Stimulated activated CD8-positive, alpha-beta memory T cell treated with anti-CD3 and anti-CD28 coated beads, Interleukin-15, amount 100 ng/mL, for 24 hours (primary cell): ENCODE measurements at regions not wholly inside any gene's neighbourhood (a gene's known extent, or its start where the extent isn't known, plus 50 kb on each side); places are given as distances from the start of the nearest gene placed in this dataset.

Source experiments
- DNase-seq: peaks from one replicate; pipeline ENCODE4 v3.0.0-alpha.2; 2020; ENCODE audit warnings: low read depth

DNA sequence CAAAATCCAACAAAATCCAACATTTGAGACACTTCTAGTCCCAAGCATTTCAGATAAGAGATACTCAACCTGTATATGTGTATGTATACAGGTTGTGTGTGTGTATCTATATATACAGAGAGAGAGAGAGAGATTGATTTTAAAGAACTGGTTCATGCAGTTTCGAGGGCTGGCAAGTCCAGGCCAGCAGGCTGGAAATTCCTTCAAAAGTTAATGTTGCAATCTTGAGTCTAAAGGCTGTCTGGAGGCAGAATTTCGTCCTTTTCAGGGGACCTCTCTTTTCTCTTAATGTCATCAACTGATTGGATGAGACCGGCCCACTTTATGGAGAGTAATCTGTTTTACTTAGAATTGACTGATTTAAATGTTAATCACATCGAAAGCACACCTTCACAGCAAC lies 199.6 kb upstream of the IL12A start:
- DNase-seq = no peak

DNA sequence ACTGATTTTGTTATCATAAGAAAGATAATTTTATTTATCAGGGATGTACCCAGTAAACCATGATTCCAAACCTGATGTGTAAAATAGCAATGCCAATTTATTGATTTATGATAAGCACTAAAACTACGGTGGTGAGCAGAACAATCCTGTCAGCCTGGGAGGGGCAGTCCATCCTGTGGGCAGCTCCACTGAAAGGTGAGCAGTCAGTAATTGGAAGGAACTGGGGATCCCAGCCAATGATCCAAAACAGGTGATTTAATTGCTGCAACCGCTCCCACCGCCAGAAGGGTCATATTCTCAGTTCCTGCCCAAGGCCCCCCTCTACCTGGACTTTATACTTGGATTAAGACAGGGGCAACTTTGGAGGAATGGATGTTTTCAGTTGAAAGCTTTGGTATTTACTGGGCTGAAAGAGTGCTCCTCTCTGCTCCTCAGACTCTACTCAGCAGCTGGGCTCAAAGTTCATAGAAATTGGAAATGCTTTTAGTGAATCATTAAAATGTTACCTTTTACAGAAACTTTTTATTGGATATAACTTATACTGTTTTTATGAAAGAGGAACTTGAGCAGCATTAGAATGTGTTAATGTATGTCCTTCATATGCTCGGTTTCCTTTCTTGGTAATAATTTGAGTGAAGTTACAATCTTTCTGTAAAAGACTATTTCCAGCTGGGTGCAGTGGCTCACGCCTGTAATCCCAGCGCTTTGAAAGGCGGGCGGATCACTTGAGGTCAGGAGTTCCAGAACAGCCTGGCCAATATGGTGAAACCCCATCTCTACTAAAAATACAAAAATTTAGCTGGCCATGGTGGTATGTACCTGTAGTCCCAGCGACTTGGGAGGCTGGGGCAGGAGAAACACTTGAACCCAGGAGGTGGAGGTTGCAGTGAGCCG lies 198.6 kb upstream of the IL12A start:
- DNase-seq = no peak

DNA sequence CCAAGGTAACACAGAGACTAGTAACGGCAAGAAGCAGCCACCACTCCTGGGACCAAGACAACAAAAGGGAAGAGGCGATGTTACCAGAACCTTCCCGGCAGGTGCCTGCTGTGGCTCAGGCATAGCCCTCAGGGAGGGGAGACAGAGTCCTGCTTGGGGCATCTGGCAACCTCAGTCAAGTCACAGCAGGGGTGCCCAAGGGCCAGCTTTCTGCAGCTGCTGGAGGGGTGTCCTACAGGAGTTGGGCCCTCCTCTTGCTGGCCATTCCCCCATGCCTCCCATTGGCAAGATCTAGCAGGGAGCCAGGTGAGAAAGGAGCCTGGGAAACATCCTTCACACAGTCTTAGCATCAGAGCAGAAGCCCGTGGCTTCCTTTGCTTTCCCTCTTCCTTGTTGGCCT lies 197.3 kb upstream of the IL12A start:
- no peak for DNase-seq

DNA sequence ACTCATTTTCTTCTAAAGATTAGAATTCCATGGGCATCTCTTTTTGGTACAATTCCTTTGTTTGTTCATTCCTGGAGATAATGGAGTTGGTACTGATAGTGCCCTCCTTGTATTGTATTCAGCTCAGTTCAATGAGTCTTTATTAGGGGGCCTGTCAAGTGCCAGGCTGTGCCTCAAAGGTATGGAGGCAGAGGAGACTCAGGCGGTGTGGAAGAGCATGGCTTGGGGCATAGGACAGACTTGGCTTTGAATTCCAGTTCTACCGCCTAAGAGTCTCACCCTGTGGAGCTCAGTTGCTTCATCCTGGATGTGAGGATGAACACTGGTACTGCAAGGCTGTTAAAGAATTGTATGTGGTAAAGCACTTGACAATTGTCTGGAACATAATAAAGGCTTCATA lies 196.6 kb upstream of the IL12A start:
- DNase-seq = no peak

DNA sequence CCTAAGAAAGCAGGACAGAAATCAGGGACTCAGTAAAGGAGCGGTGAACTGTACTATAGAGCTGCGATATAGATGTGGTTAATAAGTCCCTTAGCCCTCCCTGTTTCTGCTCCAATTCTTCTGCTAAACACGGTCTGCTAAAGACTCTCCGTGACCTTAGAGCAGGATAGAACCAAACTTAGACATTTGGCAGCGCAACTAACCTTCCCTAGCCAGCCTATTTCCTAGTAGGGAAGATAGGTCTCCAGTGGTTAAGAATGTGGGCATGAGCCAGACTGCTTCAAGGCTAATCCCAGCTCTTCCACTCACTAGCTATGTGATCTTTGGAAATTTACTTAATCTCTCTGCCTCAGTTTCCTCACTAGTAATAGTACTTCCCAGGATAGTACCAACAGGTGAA lies 193.6 kb upstream of the IL12A start:
- no peak for DNase-seq

DNA sequence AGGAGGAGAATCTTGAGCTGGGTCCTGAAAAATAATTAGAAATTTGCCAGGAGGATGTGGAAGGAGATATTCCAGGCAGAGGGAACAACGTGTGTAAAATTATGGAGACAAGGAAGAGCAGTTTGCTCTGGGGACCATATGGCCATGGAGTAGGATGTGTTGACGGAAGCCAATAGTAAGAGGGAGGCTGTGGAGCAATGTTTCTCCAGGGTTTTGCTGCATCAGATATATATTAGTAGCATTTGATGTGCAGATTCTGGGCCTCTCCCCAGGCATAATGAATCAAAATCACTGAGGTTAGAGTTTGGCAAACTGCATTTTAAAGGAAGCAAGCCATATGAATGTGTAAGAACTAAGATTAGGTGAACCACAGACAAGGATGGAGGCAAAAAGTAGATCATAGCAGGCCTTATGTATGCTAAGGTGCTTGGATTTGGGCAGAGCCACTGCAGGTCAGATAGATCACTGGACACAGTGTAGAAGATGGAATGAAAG lies 192.9 kb upstream of the IL12A start:
- DNase-seq = no peak

DNA sequence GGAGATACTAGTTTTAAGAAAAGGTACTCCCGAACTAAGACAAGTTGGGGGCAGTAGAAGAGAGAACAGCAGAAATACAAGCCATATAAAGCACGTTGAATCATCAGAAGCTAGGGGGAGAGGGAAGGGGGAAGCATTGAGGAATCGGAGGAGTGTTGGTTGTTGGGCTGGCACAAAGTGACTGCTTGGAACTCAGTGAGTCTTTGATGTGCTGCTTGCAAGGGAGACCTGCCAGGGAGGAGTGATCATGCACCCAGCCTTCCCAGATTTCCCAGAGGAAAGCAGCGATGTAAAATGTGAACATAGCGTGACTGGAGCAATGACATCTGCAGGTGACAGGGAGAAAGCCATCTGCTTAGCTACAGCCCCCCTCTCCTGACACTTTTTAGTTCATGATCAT lies 192.4 kb upstream of the IL12A start:
- no peak for DNase-seq

DNA sequence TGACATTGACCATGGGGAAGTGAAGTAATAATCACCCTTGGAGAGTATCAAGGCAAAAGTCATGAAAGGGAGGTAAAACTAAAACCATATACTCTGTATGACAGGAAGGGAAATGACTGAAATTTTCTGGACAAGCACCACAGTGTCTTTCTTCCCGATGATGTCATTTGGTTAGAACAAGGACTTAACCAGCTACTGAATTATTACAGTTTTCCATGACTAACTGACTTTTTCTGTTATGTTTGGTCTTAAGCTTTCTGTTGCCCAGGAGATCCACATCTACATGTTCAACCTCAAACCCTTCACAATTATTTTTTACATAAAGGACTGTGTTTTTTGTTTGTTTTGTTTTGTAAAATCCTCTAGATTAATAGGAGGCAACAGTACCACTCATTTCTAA lies 191.9 kb upstream of the IL12A start:
- no peak for DNase-seq

DNA sequence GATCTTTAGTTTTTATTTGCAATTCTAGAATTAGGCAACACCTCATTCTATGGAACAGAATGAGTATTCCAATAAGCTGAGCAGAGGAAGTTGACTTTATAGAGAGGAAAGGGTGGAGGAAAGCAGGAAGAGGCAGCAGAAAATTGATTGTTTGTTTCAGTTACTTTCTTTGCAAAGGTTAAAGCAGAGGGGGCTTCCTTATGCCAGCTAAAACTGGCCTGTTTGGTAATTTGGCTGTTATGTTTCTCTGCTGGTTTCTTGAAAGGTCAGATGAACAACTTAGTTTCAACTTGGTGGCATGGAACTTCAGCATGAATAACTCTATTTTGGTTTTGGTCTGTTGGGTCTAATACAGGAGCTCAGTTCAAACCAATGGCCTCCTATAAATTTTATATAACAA lies 190.9 kb upstream of the IL12A start:
- DNase-seq = no peak

DNA sequence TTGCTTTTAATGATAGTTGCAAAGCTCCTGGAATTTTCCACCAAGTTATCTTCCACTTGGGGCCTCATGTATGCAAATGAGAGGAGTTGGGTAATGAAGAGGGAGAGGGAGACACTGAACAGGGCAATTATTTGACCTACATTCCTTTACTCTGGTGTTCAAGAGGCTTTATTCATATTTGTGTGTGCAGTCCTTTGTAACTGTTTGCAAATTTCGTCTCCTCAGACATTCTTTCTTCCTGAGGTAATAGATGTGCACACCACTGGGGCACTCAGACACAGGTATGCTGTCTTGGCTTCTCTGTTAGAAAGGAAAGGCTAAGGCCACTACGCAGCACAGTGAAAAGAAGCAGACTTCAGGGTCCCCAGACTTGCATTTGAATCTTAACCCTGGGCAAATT lies 189.7 kb upstream of the IL12A start:
- DNase-seq = no peak

DNA sequence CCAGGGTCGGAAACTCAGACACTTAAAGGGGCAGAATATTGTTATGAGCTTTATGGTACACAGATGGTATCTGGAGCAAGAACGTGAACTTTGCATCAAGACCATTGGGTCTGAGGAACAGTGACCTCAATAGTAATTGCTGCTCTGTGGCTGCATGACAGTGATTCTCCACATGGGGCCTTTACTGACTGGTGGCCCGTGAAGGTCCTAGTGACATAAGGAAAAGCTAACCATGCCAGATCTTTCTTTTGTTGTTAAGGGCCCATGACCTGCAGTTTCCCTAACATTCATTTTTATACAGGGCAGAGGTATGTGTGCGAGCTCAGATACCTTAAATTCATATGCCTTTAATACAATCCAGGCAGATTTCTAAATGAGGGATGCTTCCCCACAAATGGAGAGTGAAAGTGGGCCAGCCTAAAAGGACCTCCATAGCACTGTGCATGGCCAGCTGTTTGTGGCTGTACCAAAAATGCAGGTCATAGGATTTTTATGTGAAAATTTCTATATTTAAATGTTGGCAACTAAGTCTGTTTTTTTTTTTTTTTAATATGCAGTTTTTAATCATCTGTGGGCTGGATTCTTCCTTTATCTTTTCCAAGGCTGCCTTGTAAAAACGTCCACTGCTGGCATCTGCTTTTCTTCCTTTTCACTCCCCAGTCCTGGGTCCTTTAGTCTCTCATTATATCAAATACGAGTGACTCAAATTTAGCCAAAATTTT lies 188.0 kb upstream of the IL12A start:
- no peak for DNase-seq

DNA sequence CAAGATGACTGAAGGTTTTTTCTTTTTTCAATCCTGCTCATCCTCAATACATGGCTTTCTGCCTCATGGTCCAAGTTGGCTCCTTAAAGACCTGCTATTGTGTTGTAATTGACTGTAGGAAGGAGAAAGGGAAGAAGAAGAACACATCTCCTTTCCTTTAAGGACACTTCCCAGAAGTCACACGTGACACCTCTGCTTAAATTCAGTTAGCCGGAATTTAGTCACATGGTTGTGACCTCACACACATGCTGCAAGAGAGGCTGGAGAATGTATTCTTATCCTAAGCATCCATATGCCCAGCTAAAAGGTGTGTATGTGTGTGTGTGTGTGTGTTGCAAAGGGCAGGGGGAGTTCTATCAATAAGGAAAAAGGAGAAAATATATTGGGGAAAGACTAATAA lies 185.8 kb upstream of the IL12A start:
- DNase-seq = no peak

DNA sequence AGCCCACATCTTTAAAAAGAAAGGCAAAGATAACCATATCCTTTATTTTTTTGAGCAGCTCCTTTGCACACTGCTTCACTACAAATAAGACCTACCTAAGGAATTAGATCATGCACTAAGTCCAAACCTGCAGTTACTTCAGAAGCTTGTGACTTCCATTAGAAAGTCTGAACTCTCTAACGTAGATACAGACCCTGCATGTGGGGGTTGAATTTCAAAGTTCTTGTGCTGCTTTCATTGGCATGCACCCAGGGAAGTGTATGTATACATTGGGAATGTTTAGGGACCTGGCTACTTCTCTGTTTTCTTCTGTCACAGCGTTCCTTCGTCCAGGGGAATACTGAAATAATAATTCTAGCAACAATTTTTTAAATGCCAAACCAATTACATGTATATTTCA lies 185.2 kb upstream of the IL12A start:
- no peak for DNase-seq

DNA sequence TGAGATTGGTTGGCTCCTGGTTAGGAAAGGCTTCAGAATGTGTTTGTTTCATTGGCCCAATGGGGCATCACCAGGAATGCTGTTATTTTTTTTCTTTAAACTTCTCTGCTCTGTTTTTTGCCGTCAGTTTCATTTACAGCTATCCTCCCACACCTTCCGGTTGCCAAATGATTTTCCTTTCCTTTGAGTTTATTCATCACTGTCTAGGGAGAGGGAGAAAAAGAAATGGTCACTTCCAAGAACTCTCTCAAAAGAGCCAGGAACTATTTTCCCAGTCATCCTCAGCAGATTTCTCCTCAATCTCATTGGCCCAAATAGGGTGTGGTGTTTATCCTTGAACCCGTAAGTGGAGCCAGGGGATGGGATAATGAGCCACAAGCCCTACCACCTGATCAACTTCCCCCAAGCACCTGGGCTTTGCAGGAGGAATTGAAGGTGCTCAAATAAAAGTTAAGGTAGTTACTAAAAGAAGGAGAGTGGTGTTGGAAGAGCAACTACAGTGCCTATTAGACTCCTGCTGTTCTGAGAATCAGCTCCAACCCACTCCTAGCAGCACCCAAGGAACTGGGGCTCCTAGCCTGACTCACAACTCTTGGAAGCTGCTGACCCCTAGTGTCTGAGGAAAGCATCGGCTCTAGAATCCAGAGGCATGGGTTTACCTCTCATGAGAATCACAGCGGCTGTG lies 183.8 kb upstream of the IL12A start:
- no peak for DNase-seq

DNA sequence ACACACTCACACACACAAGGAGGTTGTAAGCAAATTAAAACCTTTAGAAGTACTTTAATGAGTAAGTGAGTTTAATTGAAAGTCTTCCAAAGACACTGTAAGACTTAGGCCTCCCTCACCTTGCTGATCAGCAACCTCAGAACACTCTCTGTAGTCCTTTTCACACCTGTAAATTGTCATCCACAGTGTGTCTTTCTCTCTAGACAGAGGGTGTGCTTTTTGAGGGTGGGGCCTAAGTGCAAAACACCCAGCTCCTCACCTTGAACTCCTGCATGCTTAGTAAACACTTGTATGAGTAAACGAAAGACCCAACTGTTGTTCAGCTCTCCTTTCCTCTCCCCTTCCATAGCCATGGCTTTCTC lies 183.2 kb upstream of the IL12A start:
- no peak for DNase-seq

DNA sequence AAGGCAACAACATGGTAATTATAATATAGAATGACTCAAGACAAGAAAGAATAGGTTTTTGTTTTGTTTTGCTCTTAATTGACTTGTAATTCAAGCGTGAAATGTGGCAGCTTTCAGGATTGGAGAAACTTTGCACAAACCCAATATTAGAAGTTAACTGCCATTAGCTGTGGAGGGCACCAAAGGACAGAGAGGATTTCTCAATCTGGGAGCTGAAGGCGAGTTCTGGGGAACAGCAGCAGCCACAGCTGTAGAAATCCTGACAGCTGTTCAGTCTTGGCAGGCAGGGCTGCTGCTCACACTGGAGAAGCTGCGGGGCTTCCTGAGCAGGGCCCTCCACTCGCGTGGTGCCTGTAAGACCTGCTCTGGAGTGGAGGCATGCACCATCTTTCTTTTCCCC lies 182.2 kb upstream of the IL12A start:
- no peak for DNase-seq

DNA sequence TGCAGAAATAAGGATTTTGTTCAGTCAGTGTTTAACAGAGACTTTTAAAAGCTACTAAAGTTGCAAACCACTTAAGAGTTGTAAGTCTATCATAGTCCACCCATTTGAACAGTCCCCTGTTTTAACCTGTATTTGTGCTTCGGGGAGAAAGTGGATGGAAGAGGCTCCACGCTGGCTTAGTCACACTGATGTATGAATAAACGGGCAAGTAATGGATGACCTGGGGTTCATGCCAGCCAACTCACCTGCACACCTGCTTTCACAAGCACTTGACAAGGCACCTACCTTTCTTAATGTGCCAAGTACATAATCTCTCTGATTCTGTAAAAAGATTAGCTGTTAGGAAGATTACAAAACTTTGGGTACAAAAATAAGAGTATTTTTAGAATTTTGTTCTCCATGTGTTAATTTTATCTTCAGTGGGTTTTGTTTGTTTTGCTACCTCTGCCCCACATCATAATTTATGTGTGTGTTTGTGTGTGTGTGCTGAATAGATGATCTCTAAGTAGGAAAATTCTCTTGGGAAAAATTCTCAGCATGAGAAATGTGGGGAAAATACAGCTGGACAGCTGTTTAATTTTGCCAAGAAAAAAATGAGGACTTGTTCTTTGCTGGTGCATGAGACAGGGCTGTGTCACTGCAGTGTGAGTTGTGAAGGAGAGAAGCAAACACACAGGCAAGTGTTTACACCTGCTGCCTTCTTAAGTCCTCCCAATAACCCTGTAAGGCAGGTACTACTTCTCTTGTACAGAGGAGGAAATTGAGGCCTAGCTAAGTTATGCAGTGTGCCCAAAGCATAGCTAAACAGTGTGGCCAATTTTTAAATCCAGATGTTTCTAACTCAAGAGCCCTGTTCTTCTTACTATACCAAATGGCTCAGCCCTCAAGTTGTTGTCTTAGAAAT lies 181.2 kb upstream of the IL12A start:
- no peak for DNase-seq

DNA sequence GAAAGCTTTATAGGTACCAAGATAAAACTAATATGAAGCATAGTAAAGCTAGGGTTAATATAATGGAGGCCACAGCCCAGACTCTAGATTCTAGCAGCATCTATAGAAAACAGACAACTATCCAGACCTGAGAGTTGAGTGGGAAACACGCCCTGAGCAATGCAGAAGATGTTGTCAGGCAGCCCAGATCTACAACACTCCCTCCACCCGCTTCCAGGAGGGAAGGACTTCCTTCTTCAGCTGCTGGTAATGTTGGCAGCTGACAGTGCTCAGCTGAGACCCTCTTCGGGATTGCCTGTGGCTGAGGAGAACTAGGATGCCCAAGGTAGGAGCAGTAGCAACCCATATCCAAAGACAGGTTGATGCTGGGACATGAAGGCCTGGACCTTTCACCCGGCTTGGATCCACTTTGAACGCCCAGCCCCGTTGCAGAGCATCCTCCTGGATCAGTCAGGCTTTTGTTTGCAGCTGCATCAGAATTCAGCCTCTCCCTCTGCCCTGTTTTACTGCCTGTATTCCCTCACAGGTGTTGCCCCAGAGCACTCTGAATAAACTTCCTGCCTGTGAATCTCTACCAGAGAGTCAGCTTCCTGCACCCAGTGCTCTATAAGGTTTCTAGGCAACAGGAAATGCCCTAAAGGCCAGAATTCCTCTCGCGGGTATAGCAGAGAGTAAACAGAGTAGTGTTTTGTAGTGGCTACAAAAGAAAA lies 174.7 kb upstream of the IL12A start:
- DNase-seq = no peak

DNA sequence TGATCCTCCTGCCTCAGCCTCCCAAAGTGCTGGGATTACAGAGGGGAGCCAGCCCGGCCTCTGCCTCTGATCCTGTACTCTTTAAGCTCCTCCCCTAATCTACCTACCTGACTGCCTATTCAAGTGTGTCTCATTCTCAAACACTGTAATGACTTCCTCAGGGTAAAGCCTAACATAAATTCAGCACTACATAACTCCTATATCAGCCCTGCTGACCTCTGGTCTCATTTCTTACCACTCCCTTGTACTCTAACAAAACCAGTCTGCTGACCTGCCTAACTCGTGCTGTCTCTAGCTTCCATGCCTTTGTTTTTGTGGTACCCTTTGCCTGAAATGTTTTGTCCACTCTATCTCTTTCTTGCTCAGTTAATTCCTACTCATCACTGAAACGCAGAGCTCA lies 172.1 kb upstream of the IL12A start:
- no peak for DNase-seq

DNA sequence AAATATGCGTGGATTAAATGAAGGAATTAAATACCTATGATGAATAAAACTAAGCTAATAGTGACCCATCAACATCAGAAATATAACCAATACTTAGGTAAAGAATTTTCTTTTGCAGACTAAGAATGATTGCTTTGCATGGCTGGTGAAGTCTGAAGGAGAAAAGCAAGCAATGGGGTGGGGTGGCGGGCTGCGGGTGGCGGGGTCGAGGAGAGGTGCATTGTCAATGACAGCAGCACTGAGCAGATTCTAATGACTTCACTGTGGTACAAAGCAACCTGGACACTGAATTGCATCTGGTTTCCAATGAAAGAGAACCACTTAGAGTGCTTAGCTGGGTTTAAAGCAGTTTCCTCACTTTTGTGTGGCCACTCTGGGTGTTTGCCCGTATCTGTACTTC lies 171.5 kb upstream of the IL12A start:
- no peak for DNase-seq

DNA sequence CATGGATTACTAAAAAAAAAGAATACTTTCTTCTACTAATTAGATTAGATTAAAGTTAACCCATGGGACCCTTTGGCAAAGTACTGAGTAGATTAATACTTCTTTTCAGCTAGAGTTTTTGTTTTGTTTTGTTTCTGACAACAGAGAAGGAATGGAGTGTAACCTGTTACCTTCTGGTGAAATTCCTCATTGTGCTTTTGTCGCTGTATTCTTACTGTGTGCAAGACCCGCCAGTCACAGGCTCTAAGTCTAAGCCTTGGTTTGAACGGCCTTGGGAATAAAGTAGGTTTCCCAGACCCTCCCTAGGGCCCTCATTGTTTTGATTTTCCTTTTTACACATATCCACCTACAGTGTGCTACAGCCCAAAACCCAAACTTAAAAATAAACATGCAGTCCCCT lies 171.1 kb upstream of the IL12A start:
- no peak for DNase-seq
